ENCODE measurements at regions not wholly inside any gene's neighbourhood (a gene's known extent, or its start where the extent isn't known, plus 50 kb on each side); places are given as distances from the start of the nearest gene placed in this dataset.

- H3K36me3 Mint-ChIP-seq = no peaks in the 10 kb centered on the region
- H3K27ac Mint-ChIP-seq = no peak overlapping the region
- Histone ChIP-seq H2AFZ (replicated peaks) (no peak overlapping the region), H4K20me1 (ENCODE audit: low read depth) (no peaks in the 10 kb centered on the region), H3K9ac (no peak overlapping the region), H3K9me3 (ENCODE audit: low read depth) (no peaks in the 10 kb centered on the region), H3K36me3 (no peaks in the 10 kb centered on the region), H3K4me3 (no peak overlapping the region), H3K4me1 (no peaks in the 10 kb centered on the region), H3K79me2 (ENCODE audit: low read depth) (no peaks in the 10 kb centered on the region), H3K27me3 (no peaks in the 10 kb centered on the region), H3K4me2 (no peak overlapping the region), H3F3A (ENCODE audit: low read depth) (no peaks in the 10 kb centered on the region), H3K27ac (no peak overlapping the region)
- H3K4me3 Mint-ChIP-seq = no peak overlapping the region
- TF ChIP-seq CTCF (IDR thresholded peaks at IDR 0.05) (no peak), EZH2phosphoT487 (IDR thresholded peaks at IDR 0.05) (no peak), EZH2 (IDR thresholded peaks at IDR 0.05) (no peak)
- H3K27me3 Mint-ChIP-seq (ENCODE audit: insufficient read depth, low read depth) = peaks cover 5% of the 10 kb centered on the region
- DNase-seq (ENCODE audit: low spot score) = no peak
- H3K4me1 Mint-ChIP-seq = peaks cover 7% of the 10 kb centered on the region
- no peaks in the 10 kb centered on the region for H3K9me3 Mint-ChIP-seq
Observed at GRCh38 chr10:128846927-128847326, 620.1 kb upstream of the MGMT start.

- H3K4me2 ChIP-seq = no peak overlapping the region
- no peak overlapping the region for H3K9ac ChIP-seq
- no peaks in the 10 kb centered on the region for H4K20me1 ChIP-seq (ENCODE audit: low read depth)
- no peak overlapping the region for H3K27ac Mint-ChIP-seq
- H3K36me3 Mint-ChIP-seq = no peaks in the 10 kb centered on the region
- no peak for TF ChIP-seq EZH2 (IDR thresholded peaks at IDR 0.05)
- no peak for TF ChIP-seq EZH2phosphoT487 (IDR thresholded peaks at IDR 0.05)
- no peak for TF ChIP-seq CTCF (IDR thresholded peaks at IDR 0.05)
- no peak for DNase-seq (ENCODE audit: low spot score)
- no peaks in the 10 kb centered on the region for H3K27me3 ChIP-seq
- H3K36me3 ChIP-seq = no peaks in the 10 kb centered on the region
- H3K27ac ChIP-seq = no peak overlapping the region
- H3F3A ChIP-seq (ENCODE audit: low read depth) = no peaks in the 10 kb centered on the region
- no peak overlapping the region for H3K4me3 Mint-ChIP-seq
- H2AFZ ChIP-seq (replicated peaks) = no peak overlapping the region
- peaks cover 8% of the 10 kb centered on the region for H3K27me3 Mint-ChIP-seq (ENCODE audit: insufficient read depth, low read depth)
- H3K79me2 ChIP-seq (ENCODE audit: low read depth) = no peaks in the 10 kb centered on the region
- H3K4me1 Mint-ChIP-seq = peaks cover 11% of the 10 kb centered on the region
- H3K4me1 ChIP-seq = no peaks in the 10 kb centered on the region
- no peak overlapping the region for H3K4me3 ChIP-seq
- H3K9me3 Mint-ChIP-seq = no peaks in the 10 kb centered on the region
- no peaks in the 10 kb centered on the region for H3K9me3 ChIP-seq (ENCODE audit: low read depth)
Observed at GRCh38 chr10:128848810-128849209, 618.2 kb upstream of the MGMT start.

GRCh38 chr10:128850647-128851046, 616.4 kb upstream of the MGMT start:
- Histone ChIP-seq H3K27me3 (no peaks in the 10 kb centered on the region), H4K20me1 (ENCODE audit: low read depth) (no peaks in the 10 kb centered on the region), H3K4me2 (no peak overlapping the region), H3K4me3 (no peak overlapping the region), H3K9ac (no peak overlapping the region), H3K9me3 (ENCODE audit: low read depth) (no peaks in the 10 kb centered on the region), H3K4me1 (peaks cover 5% of the 10 kb centered on the region), H3F3A (ENCODE audit: low read depth) (no peaks in the 10 kb centered on the region), H3K27ac (no peak overlapping the region), H3K79me2 (ENCODE audit: low read depth) (no peaks in the 10 kb centered on the region), H2AFZ (replicated peaks) (no peak overlapping the region), H3K36me3 (no peaks in the 10 kb centered on the region)
- Mint-ChIP-seq H3K36me3 (no peaks in the 10 kb centered on the region), H3K4me3 (no peak overlapping the region), H3K27me3 (ENCODE audit: insufficient read depth, low read depth) (peaks cover 8% of the 10 kb centered on the region), H3K27ac (no peak overlapping the region), H3K9me3 (no peaks in the 10 kb centered on the region), H3K4me1 (peaks cover 20% of the 10 kb centered on the region)
- DNase-seq (ENCODE audit: low spot score) = no peak
- no peak for TF ChIP-seq CTCF (IDR thresholded peaks at IDR 0.05)
- no peak for TF ChIP-seq EZH2phosphoT487 (IDR thresholded peaks at IDR 0.05)
- no peak for TF ChIP-seq EZH2 (IDR thresholded peaks at IDR 0.05)
